Right lobe of liver (tissue), 6 donors: ENCODE measurements at regions not wholly inside any gene's neighbourhood (a gene's known extent, or its start where the extent isn't known, plus 50 kb on each side); places are given as distances from the start of the nearest gene placed in this dataset.

Experiments used
- ATAC-seq, 4 donors: fragments of 200-7000 bp; cut with Tn5 transposase; one replicate each; pipeline ENCODE4 v1.9.1; 2020; ENCODE audit warnings: mild to moderate bottlenecking in 4 of 4, moderate library complexity in 4 of 4
- DNase-seq, 3 donors: peaks; one replicate each; pipeline ENCODE4 v3.0.0-alpha.2; 2020
- H3K27ac ChIP-seq, 3 donors: fragments of 200-600 bp; one replicate each; pipeline ENCODE4 v1.8.0; 2022
- H3K27me3 ChIP-seq, 2 donors: fragments of 200-600 bp; one replicate each; pipeline ENCODE4 v1.8.0; 2022
- H3K36me3 ChIP-seq, 4 donors: fragments of 200-600 bp; sonication (generic) in 1 of 4; one replicate each; pipeline versions ENCODE4 v1.5.1 to v1.8.0; 2017 to 2022; ENCODE audit warnings: control low read depth in 1 of 4
- H3K4me1 ChIP-seq, 4 donors: fragments of 200-600 bp; sonication (generic) in 1 of 4; one replicate each; pipeline versions ENCODE4 v1.5.1 to v1.8.0; 2017 to 2022; ENCODE audit warnings: control low read depth in 1 of 4
- H3K4me3 ChIP-seq, 3 donors: fragments of 200-600 bp; one replicate each; pipeline ENCODE4 v1.8.0; 2022
- H3K9me3 ChIP-seq, 4 donors: fragments of 200-600 bp; sonication (generic) in 1 of 4; one replicate each; pipeline versions ENCODE4 v1.5.1 to v1.8.0; 2017 to 2022; ENCODE audit warnings: control low read depth in 1 of 4
- POLR2A ChIP-seq: fragments of 450-650 bp; IDR thresholded peaks from one replicate; pipeline ENCODE4 v1.6.1; 2017; ENCODE audit warnings: antibody characterized with exemption, mild to moderate bottlenecking
- WGBS: methylation state at CpG from one replicate; pipeline ENCODE4 v1.1.6; 2018; ENCODE audit warnings: low coverage, low lambda C conversion rate; ENCODE audit not compliant: insufficient coverage; ENCODE audit errors: missing lambda C conversion rate; 5-methylcytosine and 5-hydroxymethylcytosine counted together
- intact Hi-C, 2 donors: fragments of 100-400 bp; cut with DNase I; formaldehyde crosslinking; loops; one replicate each; pipeline versions ENCODE4 v1.11.2 to v1.14.1; 2022
- TF ChIP-seq, protein P1 (sequence below), 4 donors: fragments of 200-600 bp in 3 of 4; fragments of 450-650 bp in 1 of 4; IDR thresholded peaks; one replicate each; pipeline versions ENCODE4 v1.5.1 to v1.8.0; 2016 to 2022; ENCODE audit warnings: antibody characterized with exemption in 4 of 4, mild to moderate bottlenecking in 2 of 4
- donor health status: DM: no; HTN: yes; CAD: no.
- donor health status: DM: no; HTN: no; CAD: no.
- donor health status: DM: no; HTN: no; CAD: no.
- donor health status: DM: no; HTN: yes; CAD: no.
- donor health status: DM: no; HTN: yes; CAD: no.

- H3K27me3 ChIP-seq: no peaks in the 10 kb centered on the region
- H3K4me1 ChIP-seq: no peaks in the 10 kb centered on the region
- 50% methylated on average over 1 of the region's 4 CpGs for WGBS
- H3K9me3 ChIP-seq: no peaks in the 10 kb centered on the region
- H3K36me3 ChIP-seq: no peaks in the 10 kb centered on the region
- DNase-seq (no peak), ATAC-seq (no peak)
- intact Hi-C loops: no loop called here
- TF ChIP-seq, protein P1, sequence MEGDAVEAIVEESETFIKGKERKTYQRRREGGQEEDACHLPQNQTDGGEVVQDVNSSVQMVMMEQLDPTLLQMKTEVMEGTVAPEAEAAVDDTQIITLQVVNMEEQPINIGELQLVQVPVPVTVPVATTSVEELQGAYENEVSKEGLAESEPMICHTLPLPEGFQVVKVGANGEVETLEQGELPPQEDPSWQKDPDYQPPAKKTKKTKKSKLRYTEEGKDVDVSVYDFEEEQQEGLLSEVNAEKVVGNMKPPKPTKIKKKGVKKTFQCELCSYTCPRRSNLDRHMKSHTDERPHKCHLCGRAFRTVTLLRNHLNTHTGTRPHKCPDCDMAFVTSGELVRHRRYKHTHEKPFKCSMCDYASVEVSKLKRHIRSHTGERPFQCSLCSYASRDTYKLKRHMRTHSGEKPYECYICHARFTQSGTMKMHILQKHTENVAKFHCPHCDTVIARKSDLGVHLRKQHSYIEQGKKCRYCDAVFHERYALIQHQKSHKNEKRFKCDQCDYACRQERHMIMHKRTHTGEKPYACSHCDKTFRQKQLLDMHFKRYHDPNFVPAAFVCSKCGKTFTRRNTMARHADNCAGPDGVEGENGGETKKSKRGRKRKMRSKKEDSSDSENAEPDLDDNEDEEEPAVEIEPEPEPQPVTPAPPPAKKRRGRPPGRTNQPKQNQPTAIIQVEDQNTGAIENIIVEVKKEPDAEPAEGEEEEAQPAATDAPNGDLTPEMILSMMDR (IDR thresholded peaks at IDR 0.05): no peak
- no peak for TF ChIP-seq POLR2A
- H3K27ac ChIP-seq: no peak overlapping the region
- no peak overlapping the region for H3K4me3 ChIP-seq
Measured at GRCh38 chr12:97616946-97617345, 154.3 kb downstream of the RMST start.

DNA sequence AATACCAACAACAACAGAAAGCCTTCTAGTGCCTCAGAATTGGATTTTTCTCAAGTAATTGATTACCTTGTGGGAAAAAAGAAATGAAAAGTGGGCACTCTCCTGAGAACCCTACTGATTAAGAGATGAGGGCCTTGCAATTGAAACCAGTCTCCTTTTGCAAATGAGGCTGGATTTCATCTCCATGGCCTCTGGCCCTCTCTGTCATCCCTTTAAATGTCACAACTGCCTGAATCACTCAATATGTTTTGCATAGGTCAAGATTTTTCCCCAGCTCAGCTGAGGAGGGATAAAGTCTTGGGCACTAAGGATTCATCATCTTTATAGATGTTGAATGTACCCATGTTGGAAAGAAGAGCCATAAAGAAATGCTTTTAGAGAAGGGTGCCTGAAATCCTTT is 166.4 kb downstream of the RMST start:
- Histone ChIP-seq H3K36me3 (no peaks in the 10 kb centered on the region), H3K4me3 (no peak overlapping the region), H3K27ac (no peak overlapping the region), H3K4me1 (no peaks in the 10 kb centered on the region), H3K27me3 (no peaks in the 10 kb centered on the region), H3K9me3 (no peaks in the 10 kb centered on the region)
- ATAC-seq (no peak), DNase-seq (no peak)
- no peak for TF ChIP-seq POLR2A
- TF ChIP-seq, protein P1 (IDR thresholded peaks at IDR 0.05): no peak
- intact Hi-C loops: no loop called here

GRCh38 chr12:97629382-97629781 is 166.8 kb downstream of the RMST start:
- ATAC-seq (no peak), DNase-seq (no peak)
- no peaks in the 10 kb centered on the region for H3K27me3 ChIP-seq
- no peaks in the 10 kb centered on the region for H3K4me1 ChIP-seq
- H3K36me3 ChIP-seq: no peaks in the 10 kb centered on the region
- no peak for TF ChIP-seq POLR2A
- TF ChIP-seq, protein P1 (IDR thresholded peaks at IDR 0.05): no peak
- H3K9me3 ChIP-seq: no peaks in the 10 kb centered on the region
- no peak overlapping the region for H3K27ac ChIP-seq
- intact Hi-C loops: no loop called here
- H3K4me3 ChIP-seq: no peak overlapping the region

DNA sequence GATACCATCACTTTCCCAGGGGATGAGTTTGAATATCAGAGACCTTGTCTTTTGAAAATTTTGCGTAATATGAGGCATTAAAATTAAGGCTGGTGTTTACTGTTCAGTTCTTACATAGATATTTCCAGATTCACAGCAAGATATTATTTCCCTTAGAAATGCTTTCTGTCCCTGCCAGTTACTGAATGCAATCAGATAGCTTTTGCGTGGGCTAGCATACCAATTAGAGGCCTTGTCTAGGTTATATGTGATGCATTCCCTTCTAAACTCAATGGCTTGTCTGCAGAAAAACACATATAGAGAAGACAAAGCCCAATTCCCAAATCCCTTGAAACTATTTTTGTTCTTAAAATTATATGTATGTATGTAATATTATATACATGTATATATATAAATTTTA is 167.8 kb downstream of the RMST start:
- no peaks in the 10 kb centered on the region for H3K36me3 ChIP-seq
- intact Hi-C loops: no loop called here
- no peaks in the 10 kb centered on the region for H3K27me3 ChIP-seq
- no peak overlapping the region for H3K4me3 ChIP-seq
- ATAC-seq: no peak
- no peaks in the 10 kb centered on the region for H3K9me3 ChIP-seq
- H3K4me1 ChIP-seq: no peaks in the 10 kb centered on the region
- WGBS: 88% methylated on average over 2 of the region's 2 CpGs
- DNase-seq: no peak
- TF ChIP-seq, protein P1 (IDR thresholded peaks at IDR 0.05): no peak
- no peak for TF ChIP-seq POLR2A
- H3K27ac ChIP-seq: no peak overlapping the region

DNA sequence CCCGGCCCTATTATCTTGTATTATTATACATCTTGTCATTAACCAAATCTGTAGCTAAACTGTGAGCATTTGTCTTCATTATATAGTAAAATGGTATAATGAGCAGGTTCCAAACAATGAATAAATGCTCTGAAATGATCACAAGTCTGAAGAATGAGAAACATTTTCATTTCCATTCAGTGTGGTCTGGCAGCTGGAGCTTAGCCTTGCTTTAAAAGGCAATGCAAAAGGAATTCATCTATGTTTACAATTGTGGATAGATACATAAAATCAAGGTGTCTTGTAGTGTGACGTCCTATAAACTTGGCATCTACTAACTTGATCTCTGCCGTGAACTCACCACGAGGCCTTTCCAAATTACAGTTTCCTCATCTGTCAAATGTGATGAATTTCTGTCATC is 168.3 kb downstream of the RMST start:
- 53% methylated on average over 4 of the region's 4 CpGs for WGBS
- no peak overlapping the region for H3K4me3 ChIP-seq
- no peak overlapping the region for H3K27ac ChIP-seq
- ATAC-seq (no peak), DNase-seq (no peak)
- TF ChIP-seq POLR2A: no peak
- TF ChIP-seq, protein P1 (IDR thresholded peaks at IDR 0.05): no peak
- intact Hi-C loops: no loop called here
- no peaks in the 10 kb centered on the region for H3K27me3 ChIP-seq
- no peaks in the 10 kb centered on the region for H3K9me3 ChIP-seq
- H3K36me3 ChIP-seq: no peaks in the 10 kb centered on the region
- no peaks in the 10 kb centered on the region for H3K4me1 ChIP-seq
